ENCODE measurements at regions not wholly inside any gene's neighbourhood (a gene's known extent, or its start where the extent isn't known, plus 50 kb on each side); places are given as distances from the start of the nearest gene placed in this dataset.
A peak's percentile ranks its signal among the peaks of the same experiment; 100 is the strongest.

- no peak for DNase-seq (ENCODE audit: low spot score)
Observed at GRCh38 chr1:80778094-80778840, 1022.5 kb upstream of the ADGRL2 start.

DNA sequence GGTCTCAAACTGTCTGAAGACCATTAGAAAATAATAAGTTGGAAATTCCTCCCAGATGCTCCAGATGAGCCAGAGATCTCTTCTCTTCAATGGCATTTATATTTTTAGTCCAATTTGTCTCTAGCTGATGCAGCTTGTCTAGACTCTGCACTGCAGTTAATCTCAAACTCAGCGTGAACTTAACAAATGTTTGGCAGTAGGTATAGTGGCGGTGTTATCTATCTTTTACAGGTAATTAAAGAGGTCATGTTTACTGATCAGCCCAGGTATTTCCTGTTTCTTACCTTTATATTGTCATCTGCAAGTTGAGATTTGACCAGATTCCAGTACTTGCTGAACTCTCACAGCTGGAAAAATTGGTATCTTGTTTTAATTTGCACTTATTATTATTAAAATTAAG is 1024.5 kb upstream of the ADGRL2 start:
- no peak for DNase-seq (ENCODE audit: low spot score)

GRCh38 chr1:80769208-80769750 is 1031.5 kb upstream of the ADGRL2 start:
- DNase-seq (ENCODE audit: low spot score), result no peak

- no peak for DNase-seq (ENCODE audit: low spot score)
Observed at GRCh38 chr1:80767711-80768110, 1033.0 kb upstream of the ADGRL2 start.

DNA sequence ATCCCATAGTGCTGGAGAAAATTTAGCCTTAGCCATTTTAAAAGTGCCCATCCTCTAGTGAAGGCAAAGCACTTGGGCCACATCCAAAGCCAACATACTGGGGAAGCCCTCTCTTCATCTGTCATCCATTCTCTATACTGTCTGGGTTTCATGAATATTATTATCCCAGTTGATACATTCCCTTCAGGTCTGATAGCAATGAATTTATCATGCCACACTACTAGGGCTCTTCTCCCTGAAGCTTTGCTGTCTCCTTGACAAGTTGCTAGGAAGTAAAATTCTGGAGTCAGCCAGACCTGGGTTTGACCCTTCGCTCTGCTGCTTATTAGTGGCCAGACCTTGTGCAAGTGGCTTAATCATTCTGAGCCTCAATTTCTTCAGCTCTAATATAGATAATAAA is 1041.4 kb upstream of the ADGRL2 start:
- no peak for DNase-seq (ENCODE audit: low spot score)

DNA sequence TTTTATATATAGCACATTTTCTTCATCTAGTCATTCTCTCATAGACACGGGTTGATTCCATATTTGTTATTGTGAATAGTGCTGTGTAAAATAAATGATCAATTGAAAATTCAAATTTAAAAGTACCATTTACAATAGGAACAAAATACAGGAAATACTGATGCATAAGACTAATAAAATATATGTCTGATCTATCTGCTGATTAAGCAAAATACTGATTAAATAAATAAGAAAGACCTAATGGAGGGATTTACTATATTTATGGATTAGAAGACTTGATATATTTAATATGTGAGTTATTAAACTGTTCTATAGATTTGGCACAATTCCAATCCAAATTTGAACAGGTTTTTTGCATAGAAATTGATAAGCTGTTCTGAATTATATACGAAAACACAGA is 1044.8 kb upstream of the ADGRL2 start:
- DNase-seq (ENCODE audit: low spot score), result no peak

DNA sequence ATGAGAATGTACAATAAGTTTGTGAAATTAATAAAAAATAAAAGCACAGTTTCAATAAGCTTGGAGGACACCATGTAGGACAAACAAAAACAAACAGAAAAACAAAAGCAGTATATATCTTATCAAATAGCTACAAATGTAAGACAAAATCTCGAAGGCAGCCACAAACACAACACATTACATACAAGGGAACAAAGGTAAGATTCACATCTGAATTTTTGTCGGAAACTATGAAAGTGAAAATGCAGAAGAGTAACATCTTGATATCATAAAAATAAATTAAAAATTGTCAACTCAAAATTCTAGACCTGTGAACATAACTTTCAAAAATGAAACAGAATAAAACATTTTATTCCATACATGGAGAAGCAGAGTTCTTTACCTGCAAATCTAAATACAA is 1049.5 kb upstream of the ADGRL2 start:
- DNase-seq (ENCODE audit: low spot score), result no peak

DNA sequence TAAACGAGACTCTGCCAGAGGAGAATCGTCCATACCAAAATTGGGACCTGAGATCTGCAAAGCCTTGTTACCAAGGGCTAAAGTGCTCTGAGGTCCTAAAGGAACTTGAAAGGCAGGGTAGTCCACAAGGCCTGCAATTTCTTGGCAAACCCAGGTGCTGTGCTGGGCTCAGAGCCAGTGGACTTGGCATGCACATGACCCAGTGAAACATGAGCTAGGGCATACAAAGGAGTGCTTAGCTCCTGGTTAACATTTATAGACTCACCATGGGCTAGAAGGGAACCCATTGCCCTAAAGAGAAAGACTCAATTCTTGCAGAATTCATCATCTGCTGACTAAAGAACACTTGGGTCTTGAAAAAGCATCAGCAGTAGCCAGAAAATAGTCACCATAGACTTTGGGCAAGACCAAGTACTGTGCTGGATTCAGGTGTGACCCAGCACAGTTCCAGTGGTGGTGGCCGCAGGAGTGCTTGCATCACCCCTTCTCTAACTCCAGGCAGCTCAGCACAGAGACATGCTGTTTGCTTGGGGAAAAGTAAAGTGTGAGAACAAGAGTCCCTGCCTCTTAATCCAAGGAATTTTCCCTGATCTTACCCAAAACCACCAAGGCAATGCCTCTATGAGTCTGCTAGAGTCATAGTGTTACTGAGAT is 1069.4 kb upstream of the ADGRL2 start:
- no peak for DNase-seq (ENCODE audit: low spot score)

DNA sequence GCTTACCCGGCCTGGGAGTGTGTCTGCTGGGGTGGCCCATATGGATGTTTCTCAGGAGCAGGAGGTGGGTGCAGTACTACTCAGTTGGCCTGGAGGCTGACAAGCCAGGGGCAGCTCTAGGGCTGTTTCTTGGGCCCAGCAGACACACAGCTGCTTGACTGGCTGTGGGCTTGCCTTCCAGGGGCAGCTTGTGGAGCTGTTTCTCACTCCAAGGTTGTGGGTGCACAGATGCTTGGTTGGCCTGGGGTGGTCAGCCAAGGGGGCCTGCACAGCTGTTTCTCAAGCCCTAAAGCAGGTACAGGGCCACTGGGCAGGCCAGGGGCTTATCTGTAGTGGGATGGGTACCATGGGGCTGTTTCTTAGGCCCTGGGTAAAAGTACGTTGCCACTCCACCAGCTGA is 1078.1 kb upstream of the ADGRL2 start:
- DNase-seq (ENCODE audit: low spot score), result no peak

GRCh38 chr1:80706526-80706925 is 1094.2 kb upstream of the ADGRL2 start:
- DNase-seq (ENCODE audit: low spot score), result no peak

DNA sequence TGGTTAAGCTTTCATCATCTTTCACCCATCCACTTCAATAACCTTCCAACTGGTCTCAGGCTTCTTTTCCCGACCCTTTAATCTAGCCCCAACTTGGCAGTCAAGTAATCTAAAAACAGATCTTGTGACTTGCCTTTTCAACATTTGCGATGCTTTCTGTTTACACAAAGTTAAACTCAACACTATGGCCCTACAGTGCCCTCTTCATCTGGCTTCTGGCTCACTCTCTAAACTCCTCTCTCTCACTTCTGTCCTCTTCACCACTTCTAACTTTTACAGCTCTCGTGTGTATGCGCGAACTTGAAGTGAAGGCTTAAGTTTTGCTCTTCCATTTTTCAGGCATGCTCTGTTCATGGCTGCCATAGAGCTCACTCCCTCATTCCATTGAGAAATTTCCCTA is 1122.3 kb upstream of the ADGRL2 start:
- DNase-seq (ENCODE audit: low spot score), result no peak

- no peak for DNase-seq (ENCODE audit: low spot score)
Observed at GRCh38 chr1:80675454-80675853, 1125.3 kb upstream of the ADGRL2 start.

DNA sequence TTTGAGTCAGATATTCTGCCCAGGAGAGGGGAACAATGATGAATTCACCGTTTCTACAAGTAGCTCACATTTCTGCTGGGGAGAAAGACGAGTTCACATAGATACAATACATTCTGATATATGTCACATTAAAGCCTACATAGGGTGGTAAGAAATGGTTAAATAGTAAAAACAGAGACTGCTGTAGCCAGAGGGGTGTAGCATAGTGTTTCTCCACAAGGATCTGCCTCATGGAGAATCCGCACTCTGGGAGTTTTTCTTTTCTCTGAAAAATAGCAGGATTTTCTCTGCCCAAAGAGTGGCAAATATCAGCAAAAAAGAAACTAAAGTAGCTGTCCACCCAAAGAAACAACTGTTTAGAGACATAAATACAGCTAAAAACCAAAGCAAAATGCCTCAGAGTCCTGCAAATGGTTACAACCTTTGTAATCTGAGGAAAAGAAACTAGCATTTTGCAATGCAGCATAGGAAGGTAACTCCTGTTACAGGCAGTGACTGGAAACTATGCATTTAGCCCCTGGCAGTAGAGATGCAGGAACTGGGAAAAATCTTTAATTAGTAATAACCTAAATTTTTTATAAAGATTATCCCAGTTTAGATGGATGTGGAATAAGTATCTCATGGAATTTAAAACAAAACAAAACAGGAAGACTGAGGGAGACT is 1126.7 kb upstream of the ADGRL2 start:
- no peak for DNase-seq (ENCODE audit: low spot score)

DNA sequence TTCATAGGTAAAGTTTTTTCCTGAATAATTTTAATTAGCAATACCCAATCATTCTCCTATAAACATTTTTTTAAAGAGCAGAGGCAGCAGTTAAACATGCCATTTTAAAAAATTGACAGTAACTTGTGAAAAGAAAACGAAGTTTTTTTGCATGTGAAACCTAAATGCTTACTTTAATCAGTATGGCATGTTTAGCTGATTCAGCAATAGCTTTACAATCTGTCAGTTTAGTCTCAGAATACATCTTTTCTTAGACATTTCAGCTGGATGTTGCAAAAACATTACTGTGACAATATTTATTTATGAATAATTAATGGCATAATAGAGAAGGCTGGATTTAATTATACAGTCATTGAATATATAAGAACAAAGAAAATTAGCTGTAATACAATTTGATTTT is 1132.4 kb upstream of the ADGRL2 start:
- DNase-seq (ENCODE audit: low spot score), result no peak

- DNase-seq (ENCODE audit: low spot score), result no peak
Observed at GRCh38 chr1:80666073-80666472, 1134.7 kb upstream of the ADGRL2 start.

DNA sequence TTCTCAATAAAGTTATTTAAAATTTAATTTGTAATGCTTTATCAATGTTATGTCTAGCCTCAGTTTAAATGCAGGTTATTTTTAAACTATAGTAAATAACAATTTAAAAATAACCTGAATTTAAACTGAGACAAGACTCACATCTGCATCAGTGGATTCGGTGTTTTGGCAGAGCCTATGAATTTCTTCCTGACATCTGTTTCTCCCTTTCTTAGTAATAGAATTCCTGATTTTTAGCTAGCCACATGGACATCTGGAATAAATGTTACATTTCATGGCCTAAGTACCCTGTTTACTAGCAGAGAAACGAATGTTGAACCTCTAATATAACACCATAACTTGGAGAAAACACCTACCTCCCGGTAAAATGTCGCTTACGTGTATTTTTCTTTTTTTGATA is 1141.6 kb upstream of the ADGRL2 start:
- no peak for DNase-seq (ENCODE audit: low spot score)

- no peak for DNase-seq (ENCODE audit: low spot score)
Observed at GRCh38 chr1:80657707-80658106, 1143.0 kb upstream of the ADGRL2 start.

DNA sequence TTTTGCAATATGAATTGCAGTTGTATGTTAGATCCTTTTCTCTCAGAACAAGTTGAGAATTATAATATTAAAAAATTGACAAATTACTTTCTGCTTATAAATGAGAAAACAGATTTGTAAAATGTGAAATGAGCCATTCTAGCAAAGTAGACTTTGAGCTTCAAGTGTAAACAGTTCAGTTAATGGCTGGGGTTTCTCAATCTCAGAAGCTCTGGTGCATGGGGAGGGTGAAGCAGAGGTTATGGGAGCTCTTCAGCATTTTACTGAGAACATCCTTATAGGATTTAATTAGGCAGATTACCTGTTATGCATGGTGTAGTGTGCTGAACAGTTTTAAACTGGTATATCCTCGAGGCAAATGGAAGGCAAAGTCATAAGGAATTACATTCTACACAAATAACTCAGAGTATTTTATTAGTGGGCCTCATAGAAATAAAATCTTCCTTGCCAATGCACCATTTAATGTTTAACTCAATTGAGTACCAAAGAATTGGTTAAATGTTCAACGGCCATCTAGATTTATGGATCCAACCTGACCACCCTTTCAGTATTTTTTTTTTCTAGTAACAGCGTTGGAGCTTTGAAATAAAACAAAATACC is 1143.6 kb upstream of the ADGRL2 start:
- DNase-seq (ENCODE audit: low spot score), result no peak

DNA sequence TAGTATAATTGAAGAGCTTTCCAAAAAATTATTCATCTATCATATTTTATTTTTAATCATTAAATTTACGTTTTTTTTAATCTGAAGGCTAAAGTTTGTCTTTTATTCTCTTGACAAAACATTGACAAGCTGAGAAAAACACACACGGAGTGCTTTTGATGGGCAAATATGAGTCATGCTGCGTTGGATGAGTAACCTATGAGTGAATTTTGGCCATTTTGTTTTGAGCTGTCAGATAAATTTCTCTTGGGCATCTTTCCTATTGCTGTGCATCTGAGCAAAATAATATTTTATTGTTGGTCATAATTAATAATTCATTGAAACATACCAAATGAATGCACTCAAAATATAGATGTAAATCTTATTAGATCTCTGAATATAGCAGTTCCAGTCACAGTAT is 1144.1 kb upstream of the ADGRL2 start:
- DNase-seq (ENCODE audit: low spot score), result no peak

DNA sequence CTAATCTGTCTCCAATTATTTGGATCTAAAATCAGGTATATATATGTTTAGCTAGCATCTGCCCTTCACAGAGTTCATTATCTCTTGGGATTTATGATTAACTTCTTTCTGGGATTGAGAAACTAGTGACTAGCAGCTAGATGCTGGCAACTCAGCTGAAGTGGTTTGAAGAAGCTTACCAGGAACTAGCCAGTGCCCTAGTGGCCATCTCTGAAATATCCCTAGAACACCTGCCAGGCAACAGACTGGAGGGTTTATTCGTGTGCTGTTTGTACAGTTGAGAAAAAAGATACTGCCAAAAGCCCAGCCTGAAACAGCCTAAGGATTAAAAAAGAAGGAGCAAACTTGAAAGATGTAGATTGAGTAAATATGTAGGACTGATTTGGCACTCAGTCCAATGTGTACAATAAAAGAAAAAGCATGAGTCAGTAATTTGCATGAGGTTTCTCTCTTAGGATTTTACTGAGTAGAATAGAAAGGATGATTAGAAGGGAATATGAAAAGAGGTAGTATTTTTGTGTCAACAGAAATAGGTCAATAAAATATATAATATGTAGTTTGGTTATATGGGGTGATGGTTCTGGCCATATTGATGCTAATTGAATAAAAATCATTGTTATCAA is 1144.6 kb upstream of the ADGRL2 start:
- peak; percentile 1 for DNase-seq (ENCODE audit: low spot score)

DNA sequence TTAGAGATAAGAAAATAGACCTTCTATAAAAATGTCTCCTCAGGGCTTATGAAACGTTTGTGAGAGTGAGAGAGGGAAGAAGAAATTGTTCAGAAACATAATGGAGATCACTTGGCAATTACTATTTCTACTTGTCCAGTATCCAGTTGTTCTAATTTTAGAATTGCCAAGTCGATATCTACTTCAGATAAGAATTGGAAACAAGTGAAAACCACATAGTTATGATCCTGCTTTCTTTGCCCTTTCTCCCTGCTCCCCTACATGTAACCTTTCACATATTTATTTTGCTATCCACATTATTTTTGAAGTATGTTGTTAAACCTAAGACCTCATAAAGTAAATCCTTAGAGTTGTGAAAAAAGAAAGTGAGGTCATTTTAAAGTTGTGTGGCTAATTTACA is 1154.7 kb upstream of the ADGRL2 start:
- DNase-seq (ENCODE audit: low spot score), result no peak

DNA sequence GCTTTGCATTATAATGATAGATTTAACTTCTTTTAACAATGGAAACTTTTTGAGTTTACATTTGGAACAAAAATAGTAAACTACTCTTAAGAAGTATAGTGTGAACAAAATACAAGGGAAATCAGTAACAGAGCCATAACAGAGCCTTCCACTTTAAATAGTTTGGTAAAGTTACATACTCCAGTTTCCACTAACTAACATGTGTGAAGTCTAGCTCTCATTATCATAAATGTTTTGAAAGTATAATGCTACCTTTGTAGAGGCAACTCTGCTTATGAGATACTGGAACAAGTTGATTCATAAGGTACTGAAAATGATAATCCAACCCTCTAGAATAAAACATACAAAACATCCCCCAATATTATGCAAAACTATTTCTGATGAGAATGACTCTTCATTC is 1155.1 kb upstream of the ADGRL2 start:
- DNase-seq (ENCODE audit: low spot score), result no peak
